ENCODE measurements at regions not wholly inside any gene's neighbourhood (a gene's known extent, or its start where the extent isn't known, plus 50 kb on each side); places are given as distances from the start of the nearest gene placed in this dataset.
A peak's percentile ranks its signal among the peaks of the same experiment; 100 is the strongest.

DNA sequence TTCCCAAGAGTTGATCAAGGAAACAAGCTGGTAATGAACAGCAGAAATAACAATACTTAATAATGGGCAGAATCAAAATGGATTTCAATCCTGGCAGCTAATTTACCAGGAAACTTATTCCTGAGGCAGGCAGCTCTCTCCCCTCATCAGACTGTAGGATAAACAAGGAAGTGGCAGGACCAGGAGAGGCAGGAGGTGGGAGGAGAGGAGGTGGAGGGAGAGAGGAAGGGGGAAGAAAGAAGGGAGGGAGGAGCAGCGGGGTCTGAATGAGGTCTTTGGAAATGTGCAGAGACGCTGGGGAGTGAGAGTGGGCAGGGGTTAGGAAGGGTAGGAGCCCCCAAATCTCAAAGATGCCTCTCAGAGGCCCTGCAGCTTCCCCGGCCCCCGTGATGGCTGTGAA is 231.5 kb downstream of the BCOR start:
- Mint-ChIP-seq H3K36me3 (ENCODE audit: low read depth) (no peaks in the 10 kb centered on the region), H3K27me3 (peaks cover 35% of the 10 kb centered on the region), H3K4me3 (no peak overlapping the region), H3K27ac (no peak overlapping the region), H3K4me1 (ENCODE audit: low read depth) (peaks cover 51% of the 10 kb centered on the region), H3K9me3 (peaks cover 4% of the 10 kb centered on the region)
- no peak for DNase-seq

DNA sequence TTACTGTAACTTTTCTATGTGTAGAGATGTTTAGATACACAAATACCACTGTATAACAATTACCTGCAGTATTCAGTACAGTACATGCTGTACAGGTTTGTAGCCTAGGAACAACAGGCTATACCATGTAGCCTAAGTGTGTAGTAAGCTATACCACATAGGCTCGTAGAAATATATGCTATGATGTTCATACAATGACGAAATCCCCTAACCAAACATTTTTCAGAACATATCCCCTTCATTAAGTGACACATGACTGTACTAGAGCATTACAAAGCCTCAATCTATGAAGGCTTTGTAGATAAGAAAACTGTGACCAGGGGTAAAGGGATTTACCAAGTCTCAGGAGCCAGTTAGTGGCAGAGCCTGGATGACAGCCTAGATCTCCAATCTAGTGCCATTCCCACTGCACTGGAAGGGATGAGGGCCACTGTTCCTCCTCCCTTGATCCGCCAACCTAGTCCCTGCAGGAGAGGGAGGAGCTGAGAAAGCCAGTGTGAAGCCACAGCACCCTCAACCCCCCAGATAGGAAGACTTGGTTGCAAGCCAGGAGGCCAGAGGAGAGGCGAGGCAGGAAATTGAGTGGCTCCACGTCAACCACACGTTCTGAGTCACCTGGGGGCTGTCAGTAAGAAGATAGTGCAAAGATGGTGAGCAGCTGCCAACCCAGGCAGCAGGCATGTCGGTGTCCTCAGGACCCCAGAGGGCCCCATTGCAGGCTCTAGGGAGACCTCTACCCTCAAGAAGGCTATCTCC is 227.7 kb downstream of the BCOR start:
- H3K4me3 Mint-ChIP-seq: peak overlapping the region; percentile 51

DNA sequence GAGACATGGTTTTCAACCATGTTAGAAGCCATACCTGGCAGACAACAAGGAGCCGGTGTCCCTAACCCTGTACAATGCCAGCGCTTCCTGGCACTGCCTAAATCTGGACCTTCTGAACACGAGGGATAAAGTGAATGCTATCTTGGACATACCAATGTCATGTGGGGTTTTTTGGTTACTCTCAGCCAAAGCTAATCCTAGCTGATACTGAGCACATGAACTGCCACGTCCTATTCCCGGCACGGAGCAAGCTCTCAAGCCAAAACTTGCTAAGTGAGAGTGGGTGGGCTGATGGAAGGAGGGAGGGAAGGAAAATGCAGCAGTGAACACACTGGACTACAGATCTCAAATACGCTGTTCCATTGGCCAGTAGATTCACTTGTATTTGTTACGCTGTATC is 226.1 kb downstream of the BCOR start:
- Mint-ChIP-seq H3K9me3 (peaks cover 6% of the 10 kb centered on the region), H3K4me3 (no peak overlapping the region), H3K4me1 (ENCODE audit: low read depth) (peaks cover 70% of the 10 kb centered on the region), H3K27ac (peak overlapping the region; percentile 26), H3K36me3 (ENCODE audit: low read depth) (no peaks in the 10 kb centered on the region), H3K27me3 (peaks cover 42% of the 10 kb centered on the region)
- no peak for DNase-seq

More for the DNA sequence above, 227.7 kb downstream of the BCOR start:
- H3K36me3 Mint-ChIP-seq (ENCODE audit: low read depth): no peaks in the 10 kb centered on the region
- DNase-seq: peak; percentile 81
- H3K27ac Mint-ChIP-seq: peak overlapping the region; percentile 86
- peaks cover 6% of the 10 kb centered on the region for H3K9me3 Mint-ChIP-seq
- H3K27me3 Mint-ChIP-seq: peaks cover 38% of the 10 kb centered on the region
- H3K4me1 Mint-ChIP-seq (ENCODE audit: low read depth): peaks cover 66% of the 10 kb centered on the region

DNA sequence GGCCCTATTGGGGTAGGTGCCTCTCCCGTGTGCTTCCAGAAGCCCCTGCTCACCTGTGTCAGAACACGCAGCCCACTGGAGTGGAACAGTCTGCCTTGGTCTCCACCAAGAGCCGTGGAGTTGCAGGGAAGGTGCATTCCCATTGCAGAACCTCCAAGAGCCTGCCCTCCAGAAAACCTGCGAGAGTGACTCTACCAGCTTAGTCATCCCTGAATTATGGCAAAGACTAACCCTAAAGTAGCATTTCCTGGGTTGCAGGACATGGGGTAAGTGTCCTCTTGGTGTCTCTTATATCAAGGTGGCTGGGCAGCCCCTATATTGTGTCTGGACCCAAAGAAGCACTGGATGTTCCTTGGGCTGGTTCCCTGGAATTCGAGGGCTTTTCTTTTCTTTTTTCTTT is 224.6 kb downstream of the BCOR start:
- Mint-ChIP-seq H3K27ac (peak overlapping the region; percentile 38), H3K27me3 (peaks cover 42% of the 10 kb centered on the region), H3K36me3 (ENCODE audit: low read depth) (no peaks in the 10 kb centered on the region), H3K4me3 (no peak overlapping the region), H3K4me1 (ENCODE audit: low read depth) (peaks cover 71% of the 10 kb centered on the region), H3K9me3 (peaks cover 6% of the 10 kb centered on the region)
- DNase-seq: no peak

DNA sequence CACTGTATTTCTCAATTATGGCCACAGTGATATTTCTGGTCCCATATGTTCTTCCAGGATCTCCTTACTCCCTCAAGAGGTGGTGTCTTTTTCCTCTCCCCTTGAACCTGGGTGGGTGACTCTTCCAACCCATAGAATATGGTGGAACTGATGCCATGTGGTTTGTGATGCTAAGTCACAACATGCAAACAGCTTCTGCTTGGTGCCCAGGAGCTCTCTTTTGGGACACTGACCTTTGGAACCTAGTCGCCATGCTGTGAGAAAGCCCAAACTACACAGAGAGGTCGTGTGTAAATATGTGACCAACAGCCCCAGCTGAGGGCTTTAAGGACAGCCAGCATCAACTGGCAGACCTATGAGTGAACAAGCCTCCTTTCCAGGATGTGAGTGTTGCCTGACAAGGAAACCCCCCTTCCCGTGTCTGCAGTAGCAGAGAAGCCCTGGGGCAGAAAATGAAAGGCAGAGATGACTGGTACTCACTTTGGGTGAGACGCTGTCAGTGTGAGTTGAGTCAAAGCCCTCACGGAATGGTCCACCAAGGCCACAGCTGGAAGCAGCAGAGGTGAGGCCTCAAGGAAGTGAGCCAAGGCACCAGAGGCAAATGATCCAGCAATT is 223.4 kb downstream of the BCOR start:
- peak overlapping the region; percentile 26 for H3K4me3 Mint-ChIP-seq
- DNase-seq: peak; percentile 73
- no peaks in the 10 kb centered on the region for H3K36me3 Mint-ChIP-seq (ENCODE audit: low read depth)
- H3K27ac Mint-ChIP-seq: peak overlapping the region; percentile 94
- H3K9me3 Mint-ChIP-seq: peaks cover 6% of the 10 kb centered on the region
- H3K27me3 Mint-ChIP-seq: peaks cover 42% of the 10 kb centered on the region
- H3K4me1 Mint-ChIP-seq (ENCODE audit: low read depth): peaks cover 64% of the 10 kb centered on the region

DNA sequence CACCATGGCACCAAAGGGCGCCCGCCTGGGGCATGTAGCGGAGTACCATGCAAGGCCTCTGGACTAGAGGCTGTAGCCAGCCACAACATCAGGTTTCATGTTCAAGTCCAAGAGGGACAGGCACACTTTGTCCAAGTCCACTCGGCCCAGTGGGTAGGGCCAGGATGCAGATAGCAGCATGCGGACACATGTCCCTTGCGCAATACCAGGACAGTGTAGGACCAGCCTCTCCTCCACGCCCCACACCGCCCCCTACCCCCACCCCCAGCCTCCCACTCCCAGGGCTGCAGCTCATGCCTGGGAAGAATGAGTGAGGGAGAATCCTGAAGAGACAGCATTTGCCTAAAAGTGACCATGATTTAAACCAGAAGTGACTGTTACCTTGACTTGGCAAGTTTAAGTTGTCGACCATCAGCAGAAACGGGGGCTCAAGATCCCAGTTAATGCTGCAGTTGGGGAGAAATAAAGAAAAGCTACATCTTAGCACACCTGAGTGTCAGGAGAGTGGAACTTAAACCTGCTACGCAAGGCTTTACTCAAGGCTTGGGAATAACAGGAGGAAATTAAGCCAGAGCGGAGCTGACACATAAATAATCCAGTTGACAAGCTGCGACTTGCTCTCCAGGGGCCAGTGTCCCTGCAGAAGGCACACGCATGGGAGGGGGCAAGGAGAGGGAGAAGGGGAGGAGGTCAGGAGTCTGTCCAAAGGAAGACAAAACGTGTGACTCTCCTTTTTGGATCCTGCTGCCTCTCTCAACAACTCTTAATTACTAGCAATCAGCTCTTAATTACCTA is 221.7 kb downstream of the BCOR start:
- H3K4me1 Mint-ChIP-seq (ENCODE audit: low read depth): peaks cover 49% of the 10 kb centered on the region
- H3K36me3 Mint-ChIP-seq (ENCODE audit: low read depth): no peaks in the 10 kb centered on the region
- H3K9me3 Mint-ChIP-seq: peaks cover 6% of the 10 kb centered on the region
- no peak overlapping the region for H3K4me3 Mint-ChIP-seq
- DNase-seq: no peak
- H3K27ac Mint-ChIP-seq: no peak overlapping the region
- H3K27me3 Mint-ChIP-seq: peaks cover 55% of the 10 kb centered on the region

DNA sequence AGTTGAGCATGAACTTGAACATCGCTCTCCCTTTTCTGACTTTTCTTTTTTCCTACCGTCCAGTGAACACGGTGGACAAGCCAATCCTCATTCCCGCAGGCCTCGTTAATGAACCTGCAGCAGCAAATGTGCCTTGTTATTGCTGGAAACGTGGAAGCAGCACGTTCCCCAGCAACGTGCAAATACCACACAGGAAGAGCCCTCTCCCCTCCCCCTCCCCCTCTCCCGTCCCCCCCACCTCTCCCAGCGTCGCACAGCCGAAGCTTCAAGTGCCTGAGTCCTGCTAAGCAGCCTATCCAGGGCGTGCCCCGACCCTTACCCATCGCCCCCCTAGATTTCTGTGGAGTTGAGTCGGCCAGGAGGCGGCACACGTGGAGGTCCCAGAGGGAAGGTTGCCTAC is 219.9 kb downstream of the BCOR start:
- Mint-ChIP-seq H3K4me3 (no peak overlapping the region), H3K4me1 (ENCODE audit: low read depth) (peaks cover 34% of the 10 kb centered on the region), H3K9me3 (peaks cover 9% of the 10 kb centered on the region), H3K36me3 (ENCODE audit: low read depth) (no peaks in the 10 kb centered on the region), H3K27me3 (peaks cover 62% of the 10 kb centered on the region), H3K27ac (no peak overlapping the region)
- DNase-seq: no peak

DNA sequence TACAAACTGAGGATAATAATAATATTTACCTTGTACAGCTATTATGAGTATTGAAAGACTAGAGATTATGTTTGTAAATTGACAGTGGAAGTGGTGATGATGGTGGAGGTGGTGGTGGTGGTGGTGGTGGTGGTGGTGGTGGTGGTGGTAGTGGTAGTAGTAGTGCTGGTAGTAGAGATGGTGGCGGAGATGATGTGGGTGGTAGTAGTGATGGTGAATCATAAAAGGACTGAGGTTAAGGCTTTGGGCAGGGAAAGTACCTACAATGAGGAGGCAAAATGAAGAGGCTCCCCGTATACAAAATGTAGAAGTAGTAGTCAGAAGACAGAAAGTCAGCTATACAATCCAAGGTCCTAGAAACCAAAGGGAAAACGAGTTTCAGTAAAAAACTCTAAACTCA is 214.1 kb downstream of the BCOR start:
- peak overlapping the region; percentile 77 for H3K27ac Mint-ChIP-seq
- DNase-seq: no peak
- H3K27me3 Mint-ChIP-seq: peaks cover 64% of the 10 kb centered on the region
- no peaks in the 10 kb centered on the region for H3K36me3 Mint-ChIP-seq (ENCODE audit: low read depth)
- H3K4me3 Mint-ChIP-seq: no peak overlapping the region
- H3K4me1 Mint-ChIP-seq (ENCODE audit: low read depth): peaks cover 24% of the 10 kb centered on the region
- peaks cover 18% of the 10 kb centered on the region for H3K9me3 Mint-ChIP-seq

DNA sequence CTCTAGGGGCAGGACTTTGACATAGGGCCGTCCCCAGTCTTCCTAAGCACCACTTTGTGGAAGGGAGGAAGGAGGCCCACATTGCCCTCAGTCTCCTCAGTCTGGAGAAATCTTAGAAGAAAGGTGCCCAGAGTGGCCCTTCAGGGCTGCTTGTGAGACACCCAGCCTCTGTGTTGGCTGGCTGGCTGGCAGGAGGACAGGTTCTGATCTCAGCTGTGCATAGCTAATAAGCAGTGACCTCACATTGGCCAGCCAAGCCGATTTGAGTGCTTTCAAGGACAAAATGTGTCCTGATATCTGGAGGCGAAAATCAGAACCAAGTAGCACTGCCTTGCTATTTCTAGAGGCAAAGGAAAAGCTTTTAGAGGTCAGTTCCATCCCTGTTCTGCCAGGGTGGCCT is 211.5 kb downstream of the BCOR start:
- Mint-ChIP-seq H3K27me3 (peaks cover 65% of the 10 kb centered on the region), H3K4me3 (no peak overlapping the region), H3K9me3 (peaks cover 18% of the 10 kb centered on the region), H3K36me3 (ENCODE audit: low read depth) (no peaks in the 10 kb centered on the region), H3K27ac (no peak overlapping the region), H3K4me1 (ENCODE audit: low read depth) (peaks cover 29% of the 10 kb centered on the region)
- no peak for DNase-seq

DNA sequence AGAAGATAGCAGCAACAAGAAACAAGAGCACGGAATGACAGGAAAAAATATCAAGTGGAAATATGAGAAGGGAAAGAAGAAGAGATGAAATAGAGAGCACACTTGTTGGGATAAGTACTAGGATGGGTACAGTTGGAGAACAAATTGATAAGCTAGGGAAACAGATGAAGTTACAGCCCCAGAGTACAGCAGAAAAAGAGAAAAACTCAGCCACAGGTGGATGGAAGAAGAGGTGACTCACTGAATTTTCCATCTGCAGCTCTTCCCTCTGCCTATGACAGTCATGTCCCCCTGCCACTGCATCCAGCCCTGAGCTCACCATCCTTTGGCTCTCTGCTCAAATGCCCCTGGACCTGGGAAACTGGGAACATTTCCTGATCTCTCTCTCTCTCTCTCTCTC is 209.0 kb downstream of the BCOR start:
- Mint-ChIP-seq H3K27me3 (peaks cover 66% of the 10 kb centered on the region), H3K4me3 (no peak overlapping the region), H3K27ac (peak overlapping the region; percentile 37), H3K9me3 (peaks cover 8% of the 10 kb centered on the region), H3K36me3 (ENCODE audit: low read depth) (no peaks in the 10 kb centered on the region), H3K4me1 (ENCODE audit: low read depth) (peaks cover 33% of the 10 kb centered on the region)
- DNase-seq: no peak

DNA sequence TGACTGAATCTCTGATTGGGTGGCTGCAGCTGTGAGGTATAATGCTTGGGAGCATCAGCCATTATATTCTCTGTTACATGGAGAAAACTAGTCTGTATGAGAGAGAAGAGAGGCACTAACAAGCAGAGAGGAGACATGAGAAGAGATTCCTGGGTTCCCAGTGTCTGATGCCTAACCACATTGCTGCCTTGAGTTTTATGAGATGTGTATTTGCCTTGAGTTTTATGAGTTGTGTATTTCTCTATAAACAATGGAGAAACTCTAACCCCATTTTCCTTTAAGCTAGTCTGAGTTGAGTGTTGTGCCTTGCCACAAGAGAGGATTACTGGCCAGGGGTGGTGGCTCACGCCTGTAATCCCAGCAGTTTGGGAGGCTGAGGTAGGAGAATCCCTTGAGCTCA is 208.1 kb downstream of the BCOR start:
- DNase-seq: no peak
- no peak overlapping the region for H3K4me3 Mint-ChIP-seq
- H3K27me3 Mint-ChIP-seq: peaks cover 62% of the 10 kb centered on the region
- peaks cover under 1% of the 10 kb centered on the region for H3K9me3 Mint-ChIP-seq
- H3K4me1 Mint-ChIP-seq (ENCODE audit: low read depth): peaks cover 25% of the 10 kb centered on the region
- no peak overlapping the region for H3K27ac Mint-ChIP-seq
- no peaks in the 10 kb centered on the region for H3K36me3 Mint-ChIP-seq (ENCODE audit: low read depth)

DNA sequence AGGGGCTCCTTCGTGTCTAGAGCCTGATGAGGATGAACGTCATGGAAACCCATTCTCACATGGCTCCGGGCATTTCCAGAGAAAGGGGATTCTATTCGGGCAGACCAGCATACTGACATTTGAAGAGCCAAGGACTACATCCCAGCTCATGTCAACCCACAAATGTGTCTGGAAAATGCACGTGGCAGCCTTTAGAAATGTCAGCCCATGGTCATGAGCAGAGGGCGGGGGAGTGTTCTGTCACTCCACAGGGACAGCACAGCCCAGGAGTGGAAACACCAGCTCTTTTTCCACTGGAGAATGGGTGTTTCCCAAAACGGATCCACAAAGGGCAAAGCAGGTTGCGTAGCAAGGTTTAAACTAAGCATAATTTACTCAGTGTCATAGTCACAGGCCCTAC is 207.0 kb downstream of the BCOR start:
- H3K9me3 Mint-ChIP-seq: no peaks in the 10 kb centered on the region

DNA sequence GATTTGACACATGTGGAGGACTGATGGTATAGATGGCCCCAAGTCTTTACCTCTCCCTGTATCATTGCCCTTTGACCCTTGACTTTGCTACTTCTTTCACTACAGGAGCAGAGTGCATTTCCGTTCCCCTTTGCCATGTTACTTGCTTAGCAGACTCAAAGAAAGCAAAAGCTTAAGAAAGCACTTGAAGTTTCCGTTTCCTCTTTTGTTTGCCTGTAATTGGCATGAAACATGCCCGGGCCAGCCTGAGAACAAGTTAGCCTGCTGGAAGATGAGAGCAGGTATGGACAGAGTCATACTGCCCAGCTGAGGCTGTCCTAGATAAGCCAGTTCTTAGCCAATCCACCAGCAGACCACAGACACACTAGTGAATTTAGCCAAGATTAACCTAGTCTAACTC is 206.0 kb downstream of the BCOR start:
- no peak for DNase-seq

More for the DNA sequence above, 207.0 kb downstream of the BCOR start:
- H3K4me1 Mint-ChIP-seq (ENCODE audit: low read depth): peaks cover 23% of the 10 kb centered on the region
- no peak overlapping the region for H3K4me3 Mint-ChIP-seq
- H3K36me3 Mint-ChIP-seq (ENCODE audit: low read depth): no peaks in the 10 kb centered on the region
- DNase-seq: no peak
- H3K27me3 Mint-ChIP-seq: peaks cover 63% of the 10 kb centered on the region
- no peak overlapping the region for H3K27ac Mint-ChIP-seq

DNA sequence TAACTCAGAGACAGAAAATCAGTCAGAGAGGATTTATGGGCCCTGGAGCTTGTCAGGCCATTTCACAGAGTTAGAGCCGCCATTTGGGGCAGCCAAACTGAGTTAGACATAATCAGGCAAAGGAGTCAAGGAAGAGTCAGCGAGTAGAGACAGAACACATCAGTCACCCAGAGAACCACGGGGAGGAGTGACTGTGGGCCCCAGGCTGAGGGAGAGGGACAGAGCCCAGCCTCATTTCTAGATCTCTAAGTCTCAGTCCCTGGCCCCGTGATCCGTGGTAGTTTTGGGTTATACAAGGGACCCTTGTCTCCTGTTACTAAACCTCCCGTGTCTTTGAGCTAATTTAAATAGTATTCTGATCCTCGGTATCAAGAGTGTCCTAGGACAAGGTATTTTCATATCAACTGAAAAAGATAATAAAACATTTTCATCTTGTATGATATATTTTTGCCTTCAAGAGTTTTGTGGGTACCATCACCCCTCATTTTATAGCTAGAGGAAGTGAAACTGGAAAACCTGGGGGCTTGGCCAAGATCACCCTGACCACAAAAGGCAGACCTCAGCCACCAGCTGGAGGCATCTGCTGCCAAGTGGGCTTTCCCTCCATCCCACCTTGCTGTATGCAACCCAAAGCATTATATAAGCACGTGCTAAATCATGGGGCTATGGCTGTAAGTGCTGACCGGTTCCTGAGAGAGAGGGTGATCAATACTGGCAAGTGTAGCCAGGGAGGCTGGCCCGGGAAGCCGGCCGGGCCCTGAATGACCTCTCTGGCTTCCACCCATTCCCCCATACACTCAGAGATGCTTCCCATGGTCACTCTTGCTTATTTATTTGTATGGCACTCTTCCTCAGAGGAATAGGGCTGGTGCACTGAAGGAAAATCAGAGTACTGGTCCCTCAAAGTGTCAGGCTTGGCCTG is 204.1 kb downstream of the BCOR start:
- H3K27me3 Mint-ChIP-seq: peaks cover 59% of the 10 kb centered on the region
- H3K4me3 Mint-ChIP-seq: no peak overlapping the region
- no peaks in the 10 kb centered on the region for H3K9me3 Mint-ChIP-seq
- no peak overlapping the region for H3K27ac Mint-ChIP-seq
- no peak for DNase-seq
- H3K4me1 Mint-ChIP-seq (ENCODE audit: low read depth): peaks cover 15% of the 10 kb centered on the region
- no peaks in the 10 kb centered on the region for H3K36me3 Mint-ChIP-seq (ENCODE audit: low read depth)

More for the DNA sequence above, 206.0 kb downstream of the BCOR start:
- Mint-ChIP-seq H3K27me3 (peaks cover 60% of the 10 kb centered on the region), H3K9me3 (no peaks in the 10 kb centered on the region), H3K4me1 (ENCODE audit: low read depth) (peaks cover 23% of the 10 kb centered on the region), H3K36me3 (ENCODE audit: low read depth) (no peaks in the 10 kb centered on the region), H3K27ac (no peak overlapping the region), H3K4me3 (no peak overlapping the region)
